ENCODE measurements at regions not wholly inside any gene's neighbourhood (a gene's known extent, or its start where the extent isn't known, plus 50 kb on each side); places are given as distances from the start of the nearest gene placed in this dataset.
"Not testable (repeated sequence)": the region's sequence is repeated elsewhere in the genome, so short reads cannot be mapped to it uniquely, and the experiment has no call there.

GRCh38 chr14:106712513-106712912 is 1186.1 kb downstream of the TMEM121 start:
- not testable (repeated sequence) for H3K4me3 ChIP-seq (ENCODE audit: insufficient read depth, low read depth, low read length); H3K4me1 ChIP-seq (ENCODE audit: control insufficient read depth, insufficient read depth, low read length); H3K27ac ChIP-seq (ENCODE audit: insufficient read depth, low read depth, low read length, poor library complexity, severe bottlenecking); H3K9me3 ChIP-seq (ENCODE audit: control insufficient read depth, low read length); H3K36me3 ChIP-seq (ENCODE audit: control insufficient read depth, insufficient read depth, low read length); H3K27me3 ChIP-seq (ENCODE audit: control insufficient read depth, insufficient read depth, low read length, poor library complexity, severe bottlenecking)
- 77 to 78% methylated on average over 4 to 5 of the region's 5 CpGs for WGBS, 2 experiments

- H3K27me3 ChIP-seq (ENCODE audit: control insufficient read depth, insufficient read depth, low read length, poor library complexity, severe bottlenecking); H3K4me1 ChIP-seq (ENCODE audit: control insufficient read depth, insufficient read depth, low read length); H3K27ac ChIP-seq (ENCODE audit: insufficient read depth, low read depth, low read length, poor library complexity, severe bottlenecking); H3K9me3 ChIP-seq (ENCODE audit: control insufficient read depth, low read length); H3K4me3 ChIP-seq (ENCODE audit: insufficient read depth, low read depth, low read length); H3K36me3 ChIP-seq (ENCODE audit: control insufficient read depth, insufficient read depth, low read length): not testable (repeated sequence)
- WGBS, 2 experiments = 85 to 90% methylated on average over 5 to 8 of the region's 14 CpGs
Observed at GRCh38 chr14:106714446-106715428, 1188.4 kb downstream of the TMEM121 start.

GRCh38 chr14:106717544-106717943 is 1191.2 kb downstream of the TMEM121 start:
- H3K9me3 ChIP-seq (ENCODE audit: control insufficient read depth, low read length); H3K36me3 ChIP-seq (ENCODE audit: control insufficient read depth, insufficient read depth, low read length); H3K4me3 ChIP-seq (ENCODE audit: insufficient read depth, low read depth, low read length); H3K27ac ChIP-seq (ENCODE audit: insufficient read depth, low read depth, low read length, poor library complexity, severe bottlenecking); H3K4me1 ChIP-seq (ENCODE audit: control insufficient read depth, insufficient read depth, low read length); H3K27me3 ChIP-seq (ENCODE audit: control insufficient read depth, insufficient read depth, low read length, poor library complexity, severe bottlenecking): not testable (repeated sequence)
- WGBS, 2 experiments = 61 to 71% methylated on average over 6 to 7 of the region's 11 CpGs

- H3K36me3 ChIP-seq (ENCODE audit: control insufficient read depth, insufficient read depth, low read length); H3K4me1 ChIP-seq (ENCODE audit: control insufficient read depth, insufficient read depth, low read length); H3K9me3 ChIP-seq (ENCODE audit: control insufficient read depth, low read length); H3K4me3 ChIP-seq (ENCODE audit: insufficient read depth, low read depth, low read length); H3K27ac ChIP-seq (ENCODE audit: insufficient read depth, low read depth, low read length, poor library complexity, severe bottlenecking); H3K27me3 ChIP-seq (ENCODE audit: control insufficient read depth, insufficient read depth, low read length, poor library complexity, severe bottlenecking): not testable (repeated sequence)
- 30% methylated on average over 1 of the region's 2 CpGs; no CpG with 5 or more reads in 1 of the 2 experiments for WGBS, 2 experiments
Observed at GRCh38 chr14:106719880-106720279, 1193.5 kb downstream of the TMEM121 start.

DNA sequence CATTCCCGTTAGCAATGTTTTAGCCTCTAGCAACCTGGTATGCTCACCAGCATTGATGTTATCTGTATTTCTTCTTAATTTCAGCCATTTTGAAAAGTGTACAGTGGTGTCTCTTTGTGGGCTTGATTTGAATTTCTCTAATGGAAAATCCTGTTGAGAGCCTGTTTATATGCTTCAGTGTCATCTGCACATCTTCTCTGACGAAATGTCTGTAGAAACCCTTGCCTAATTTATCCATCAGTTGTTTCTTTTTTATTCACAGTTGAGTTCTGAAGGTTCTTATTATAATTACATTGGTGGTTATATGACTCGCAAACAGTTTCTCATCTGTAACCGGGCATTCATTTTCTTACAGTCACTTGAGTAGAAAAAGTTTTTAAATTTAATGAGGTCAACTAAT is 1195.5 kb downstream of the TMEM121 start:
- not testable (repeated sequence) for H3K9me3 ChIP-seq (ENCODE audit: control insufficient read depth, low read length); H3K27ac ChIP-seq (ENCODE audit: insufficient read depth, low read depth, low read length, poor library complexity, severe bottlenecking); H3K36me3 ChIP-seq (ENCODE audit: control insufficient read depth, insufficient read depth, low read length); H3K4me3 ChIP-seq (ENCODE audit: insufficient read depth, low read depth, low read length); H3K4me1 ChIP-seq (ENCODE audit: control insufficient read depth, insufficient read depth, low read length); H3K27me3 ChIP-seq (ENCODE audit: control insufficient read depth, insufficient read depth, low read length, poor library complexity, severe bottlenecking)
- no CpG with 5 or more reads among the region's 4 CpGs for WGBS, 2 experiments

DNA sequence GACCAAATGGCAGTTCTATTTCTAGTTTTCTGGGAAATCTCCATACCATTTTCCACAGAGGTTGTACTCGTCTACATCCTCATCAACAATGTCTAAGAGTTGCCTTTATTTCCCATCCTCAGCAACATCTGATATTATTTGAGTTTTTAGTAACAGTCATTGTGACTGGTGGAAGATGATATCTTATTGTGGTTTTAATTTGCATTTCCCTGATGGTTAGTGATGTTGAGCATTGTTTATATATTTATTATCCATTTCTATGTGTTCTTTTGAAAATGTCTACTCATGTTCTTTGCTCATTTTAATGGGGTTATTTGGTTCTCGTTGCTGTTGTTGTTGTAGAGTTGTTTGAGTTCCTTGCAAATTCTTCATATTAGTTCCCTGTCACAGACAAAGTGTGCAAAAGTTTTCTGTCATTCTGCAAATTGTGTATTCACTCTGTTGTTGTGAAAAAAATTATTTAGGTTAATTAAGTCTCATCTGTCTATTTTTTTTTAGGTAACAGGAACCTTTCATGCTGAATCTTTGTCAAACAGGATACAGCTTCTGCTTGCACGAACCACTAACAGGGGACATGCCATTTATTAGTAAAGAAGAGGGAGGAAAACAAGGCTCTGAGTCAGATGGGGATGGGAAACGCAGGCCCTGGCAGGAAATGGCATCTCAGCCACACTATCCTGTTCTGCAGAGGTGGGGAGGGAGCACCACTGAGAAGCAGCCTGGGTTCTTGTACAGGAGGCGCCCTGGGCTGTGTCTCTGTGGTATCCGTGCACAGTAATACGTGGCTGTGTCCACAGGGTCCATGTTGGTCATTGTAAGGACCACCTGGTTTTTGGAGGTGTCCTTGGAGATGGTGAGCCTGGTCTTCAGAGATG is 1196.7 kb downstream of the TMEM121 start:
- WGBS, 2 experiments = 86% methylated on average over 1 of the region's 7 CpGs; no CpG with 5 or more reads in 1 of the 2 experiments
- not testable (repeated sequence) for H3K9me3 ChIP-seq (ENCODE audit: control insufficient read depth, low read length); H3K27me3 ChIP-seq (ENCODE audit: control insufficient read depth, insufficient read depth, low read length, poor library complexity, severe bottlenecking); H3K4me3 ChIP-seq (ENCODE audit: insufficient read depth, low read depth, low read length); H3K36me3 ChIP-seq (ENCODE audit: control insufficient read depth, insufficient read depth, low read length); H3K4me1 ChIP-seq (ENCODE audit: control insufficient read depth, insufficient read depth, low read length); H3K27ac ChIP-seq (ENCODE audit: insufficient read depth, low read depth, low read length, poor library complexity, severe bottlenecking)

DNA sequence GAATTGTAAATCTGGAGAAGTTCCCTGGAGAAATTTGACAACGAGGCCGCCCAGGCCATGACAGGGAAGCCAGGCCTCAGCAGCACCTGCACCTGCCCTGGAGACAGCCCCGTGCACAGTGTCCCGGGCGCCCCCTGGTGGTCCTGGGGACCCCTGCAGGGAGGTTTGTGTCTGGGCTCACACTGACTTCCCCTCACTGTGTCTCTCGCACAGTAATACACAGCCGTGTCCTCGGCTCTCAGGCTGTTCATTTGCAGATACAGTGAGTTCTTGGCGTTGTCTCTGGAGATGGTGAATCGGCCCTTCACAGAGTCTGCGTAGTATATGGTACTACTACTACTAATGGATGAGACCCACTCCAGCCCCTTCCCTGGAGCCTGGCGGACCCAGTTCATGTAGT is 1201.6 kb downstream of the TMEM121 start:
- H3K4me3 ChIP-seq (ENCODE audit: insufficient read depth, low read depth, low read length); H3K4me1 ChIP-seq (ENCODE audit: control insufficient read depth, insufficient read depth, low read length); H3K9me3 ChIP-seq (ENCODE audit: control insufficient read depth, low read length); H3K27ac ChIP-seq (ENCODE audit: insufficient read depth, low read depth, low read length, poor library complexity, severe bottlenecking); H3K27me3 ChIP-seq (ENCODE audit: control insufficient read depth, insufficient read depth, low read length, poor library complexity, severe bottlenecking); H3K36me3 ChIP-seq (ENCODE audit: control insufficient read depth, insufficient read depth, low read length): not testable (repeated sequence)
- WGBS, 2 experiments = 84 to 90% methylated on average over 5 to 6 of the region's 12 CpGs

- Histone ChIP-seq H3K27ac (ENCODE audit: insufficient read depth, low read depth, low read length, poor library complexity, severe bottlenecking) (no peak overlapping the region), H3K4me1 (ENCODE audit: control insufficient read depth, insufficient read depth, low read length) (no peaks in the 10 kb centered on the region), H3K36me3 (ENCODE audit: control insufficient read depth, insufficient read depth, low read length) (no peaks in the 10 kb centered on the region), H3K27me3 (ENCODE audit: control insufficient read depth, insufficient read depth, low read length, poor library complexity, severe bottlenecking) (no peaks in the 10 kb centered on the region), H3K9me3 (ENCODE audit: control insufficient read depth, low read length) (no peaks in the 10 kb centered on the region), H3K4me3 (ENCODE audit: insufficient read depth, low read depth, low read length) (no peak overlapping the region)
- WGBS, 2 experiments = 0% methylated on average over 1 of the region's 1 CpG; no CpG with 5 or more reads in 1 of the 2 experiments
Observed at GRCh38 chr14:106728611-106729010, 1202.2 kb downstream of the TMEM121 start.

- Histone ChIP-seq H3K9me3 (ENCODE audit: control insufficient read depth, low read length) (no peaks in the 10 kb centered on the region), H3K4me3 (ENCODE audit: insufficient read depth, low read depth, low read length) (no peak overlapping the region), H3K27me3 (ENCODE audit: control insufficient read depth, insufficient read depth, low read length, poor library complexity, severe bottlenecking) (no peaks in the 10 kb centered on the region), H3K4me1 (ENCODE audit: control insufficient read depth, insufficient read depth, low read length) (no peaks in the 10 kb centered on the region), H3K27ac (ENCODE audit: insufficient read depth, low read depth, low read length, poor library complexity, severe bottlenecking) (no peak overlapping the region), H3K36me3 (ENCODE audit: control insufficient read depth, insufficient read depth, low read length) (no peaks in the 10 kb centered on the region)
- 13 to 57% methylated on average over 1 to 2 of the region's 2 CpGs for WGBS, 2 experiments
Observed at GRCh38 chr14:106729551-106729950, 1203.2 kb downstream of the TMEM121 start.

DNA sequence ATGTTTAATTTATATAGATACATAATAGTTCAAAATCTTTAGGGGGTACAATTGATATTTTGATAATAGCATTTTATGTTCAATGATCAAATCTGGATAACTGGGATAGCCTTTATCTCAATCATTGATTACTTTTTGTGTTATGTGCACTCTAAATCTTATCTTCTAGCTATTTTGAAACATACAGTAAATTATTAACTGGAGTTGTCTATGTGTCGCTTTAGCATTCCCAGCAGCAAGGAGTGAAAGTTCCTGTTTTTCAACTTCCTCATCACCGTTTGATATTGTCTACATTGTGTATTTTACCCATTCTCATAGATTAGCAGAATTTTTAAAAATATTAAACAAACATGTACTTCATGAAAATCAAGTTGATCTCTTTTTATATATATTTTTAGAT is 1207.4 kb downstream of the TMEM121 start:
- 40% methylated on average over 1 of the region's 2 CpGs; no CpG with 5 or more reads in 1 of the 2 experiments for WGBS, 2 experiments
- Histone ChIP-seq H3K27me3 (ENCODE audit: control insufficient read depth, insufficient read depth, low read length, poor library complexity, severe bottlenecking) (no peaks in the 10 kb centered on the region), H3K36me3 (ENCODE audit: control insufficient read depth, insufficient read depth, low read length) (no peaks in the 10 kb centered on the region), H3K4me1 (ENCODE audit: control insufficient read depth, insufficient read depth, low read length) (no peaks in the 10 kb centered on the region), H3K9me3 (ENCODE audit: control insufficient read depth, low read length) (no peaks in the 10 kb centered on the region), H3K4me3 (ENCODE audit: insufficient read depth, low read depth, low read length) (no peak overlapping the region), H3K27ac (ENCODE audit: insufficient read depth, low read depth, low read length, poor library complexity, severe bottlenecking) (no peak overlapping the region)

All from ectodermal cell (in vitro differentiated cells).